ENCODE measurements at regions not wholly inside any gene's neighbourhood (a gene's known extent, or its start where the extent isn't known, plus 50 kb on each side); places are given as distances from the start of the nearest gene placed in this dataset.

DNA sequence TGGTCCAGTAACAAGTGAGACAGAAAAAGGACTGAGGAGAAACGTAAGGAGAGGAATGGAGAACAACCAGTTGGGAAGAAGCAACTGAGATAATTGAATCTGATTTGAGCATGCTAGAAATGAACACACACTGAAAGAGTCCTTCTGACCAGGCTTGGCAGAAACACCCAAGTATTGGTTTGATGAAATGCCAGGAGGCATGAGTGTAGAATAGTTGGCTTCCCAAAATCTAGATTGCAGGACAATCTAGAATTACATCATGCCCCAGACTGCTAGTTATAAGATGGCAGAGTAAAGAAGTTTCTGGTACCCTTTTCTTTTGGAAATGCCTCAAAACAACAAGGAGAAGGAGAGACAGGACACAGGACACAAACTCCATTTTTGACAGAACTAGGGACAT is 189.7 kb upstream of the STT3B start:
- DNase-seq (no peak), ATAC-seq (no peak)
- intact Hi-C loops (cut with DNase I): no loop called here

GRCh38 chr3:31345581-31345980 is 187.1 kb upstream of the STT3B start:
- ATAC-seq (no peak), DNase-seq (no peak)
- intact Hi-C loops (cut with DNase I): no loop called here

DNA sequence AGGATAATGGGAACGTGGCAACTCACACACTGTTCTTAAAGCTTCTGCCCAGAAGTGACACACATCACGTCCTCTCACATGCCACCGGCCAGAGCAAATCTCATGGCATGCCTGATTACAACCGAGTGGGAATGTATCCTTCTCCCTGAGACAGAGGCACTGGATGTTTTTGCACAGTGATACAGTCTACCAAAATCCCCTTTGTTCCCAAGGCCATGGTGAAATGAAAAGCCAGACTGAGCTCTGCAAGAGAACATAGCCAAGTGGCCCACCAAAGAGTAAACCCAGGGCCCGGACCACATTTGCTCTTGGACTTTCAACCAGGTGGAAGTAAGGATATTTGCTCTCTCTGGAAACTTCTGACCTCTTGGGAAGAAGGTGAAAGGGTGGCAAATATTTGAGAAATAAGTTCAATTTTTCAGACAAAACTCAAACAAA is 186.2 kb upstream of the STT3B start:
- no peak for ATAC-seq
- DNase-seq: no peak
- intact Hi-C loops (cut with DNase I): no loop called here

DNA sequence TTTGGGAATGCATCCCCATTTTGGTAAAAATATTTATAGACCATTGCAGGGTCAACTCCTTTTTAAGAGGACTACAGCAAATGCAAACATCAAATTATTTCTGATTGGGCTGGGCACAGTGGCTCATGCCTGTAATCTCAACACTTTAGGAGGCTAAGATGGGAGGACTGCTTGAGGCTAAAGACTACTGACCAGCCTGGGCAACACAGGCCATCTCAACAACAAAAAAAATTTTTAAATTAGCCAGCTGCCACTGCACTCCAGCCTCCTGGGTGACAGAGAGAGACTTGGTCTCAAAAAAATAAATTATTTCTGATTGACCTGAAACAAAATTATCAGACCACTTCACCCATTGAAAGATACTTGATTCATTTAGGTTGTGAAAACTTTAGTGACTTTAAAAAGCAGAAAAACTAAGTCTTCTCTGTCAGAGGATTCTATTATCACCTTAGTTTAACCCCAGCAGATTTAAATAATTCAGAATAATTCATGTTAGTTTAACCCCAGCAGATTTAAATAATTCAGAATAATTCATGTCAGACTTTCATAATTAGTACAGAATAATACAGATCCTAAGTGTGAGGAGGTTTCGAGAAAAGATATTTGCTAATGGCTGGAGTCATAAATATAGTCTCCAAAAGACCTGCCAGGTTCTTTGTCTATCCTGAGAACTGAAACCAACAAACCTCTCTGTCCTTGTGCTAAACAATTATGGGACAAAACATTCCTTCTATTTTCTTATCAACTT is 183.6 kb upstream of the STT3B start:
- intact Hi-C loops (cut with DNase I): no loop called here
- DNase-seq: no peak
- ATAC-seq: no peak

- no peak for ATAC-seq
- DNase-seq: no peak
- intact Hi-C loops (cut with DNase I): no loop called here
Observed at GRCh38 chr3:31350307-31350706, 182.4 kb upstream of the STT3B start.

GRCh38 chr3:31352331-31352730 is 180.4 kb upstream of the STT3B start:
- no peak for ATAC-seq
- intact Hi-C loops (cut with DNase I): no loop called here
- no peak for DNase-seq

GRCh38 chr3:31353166-31353565 is 179.6 kb upstream of the STT3B start:
- intact Hi-C loops (cut with DNase I): no loop called here
- DNase-seq (no peak), ATAC-seq (no peak)

DNA sequence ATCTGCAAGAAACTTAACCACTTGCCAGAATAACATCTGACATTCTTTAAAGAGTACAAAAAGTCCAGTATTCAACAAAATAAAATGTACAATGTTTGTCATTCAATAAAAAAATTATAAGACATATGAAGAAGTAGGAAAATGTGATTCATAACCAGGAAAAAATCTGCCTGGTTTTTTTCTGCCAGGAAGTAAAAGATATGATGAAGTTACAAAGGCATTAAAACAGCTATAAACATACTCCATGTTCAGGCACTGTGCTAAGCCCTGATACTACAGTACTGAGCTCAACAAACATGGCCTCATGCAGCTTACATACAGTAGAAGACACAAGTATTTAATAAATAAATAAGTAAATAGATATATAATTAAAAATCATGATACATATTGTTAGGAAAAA is 178.4 kb upstream of the STT3B start:
- ATAC-seq (no peak), DNase-seq (no peak)
- intact Hi-C loops (cut with DNase I): no loop called here

- intact Hi-C loops (cut with DNase I): no loop called here
- no peak for ATAC-seq
- no peak for DNase-seq
Observed at GRCh38 chr3:31355807-31356206, 176.9 kb upstream of the STT3B start.

- DNase-seq: peak; percentile 21
- ATAC-seq: peak in 1 of 2 donors; percentile 30
- intact Hi-C loops (cut with DNase I): no loop called here
Observed at GRCh38 chr3:31356941-31357340, 175.8 kb upstream of the STT3B start.

GRCh38 chr3:31357451-31357850 is 175.3 kb upstream of the STT3B start:
- ATAC-seq (no peak), DNase-seq (no peak)
- intact Hi-C loops (cut with DNase I): no loop called here

- DNase-seq (no peak), ATAC-seq (no peak)
- intact Hi-C loops (cut with DNase I): no loop called here
Observed at GRCh38 chr3:31358473-31359070, 174.2 kb upstream of the STT3B start.

DNA sequence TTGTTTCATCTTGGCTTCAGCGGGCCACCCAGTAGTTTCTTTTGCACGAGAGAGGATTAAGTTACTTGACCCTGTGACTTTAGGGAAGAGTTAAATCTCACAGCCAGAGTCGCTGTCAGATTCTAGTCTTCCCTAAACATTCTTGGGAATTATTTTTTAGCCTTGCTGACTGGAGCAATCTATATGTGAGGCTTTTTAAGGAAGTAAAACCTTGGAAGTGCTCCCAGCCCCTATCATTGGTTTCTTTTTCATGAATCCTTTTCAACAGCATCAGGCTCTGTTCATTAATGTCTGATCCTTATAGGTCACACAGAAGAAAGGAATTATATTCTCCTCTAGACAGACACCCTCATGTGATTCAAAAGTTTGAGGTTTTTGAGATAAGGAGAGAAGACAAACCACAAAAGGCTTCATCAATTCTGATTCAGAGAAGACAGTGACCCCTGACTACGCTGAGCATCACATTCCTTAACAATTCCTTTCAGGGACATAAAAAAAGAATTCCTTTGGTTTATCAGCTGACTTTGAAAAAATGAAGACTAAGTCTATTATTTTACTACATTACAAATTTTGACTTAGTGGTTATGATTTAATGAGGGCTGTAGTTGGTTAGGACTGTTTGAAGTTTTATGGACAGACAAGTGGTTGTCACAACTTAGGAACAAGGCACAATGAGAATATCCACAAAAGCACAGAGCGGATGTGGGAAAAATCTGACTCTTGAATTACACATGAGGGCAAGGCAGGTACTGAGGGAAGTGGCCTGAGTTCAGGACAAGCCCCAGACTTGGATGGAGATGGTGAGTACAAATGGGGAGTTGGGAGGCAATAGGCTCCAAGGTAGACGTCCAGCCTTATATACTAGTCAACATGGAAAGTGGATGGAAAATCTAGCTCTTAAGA is 171.1 kb upstream of the STT3B start:
- DNase-seq: no peak

GRCh38 chr3:31364188-31364587 is 168.5 kb upstream of the STT3B start:
- no peak for ATAC-seq

More for the DNA sequence above, 171.1 kb upstream of the STT3B start:
- ATAC-seq: no peak
- intact Hi-C loops (cut with DNase I): no loop called here

GRCh38 chr3:31364711-31365110 is 168.0 kb upstream of the STT3B start:
- no peak for DNase-seq
- intact Hi-C loops (cut with DNase I): no loop called here
- ATAC-seq: no peak

More at GRCh38 chr3:31364188-31364587, 168.5 kb upstream of the STT3B start:
- intact Hi-C loops (cut with DNase I): no loop called here
- DNase-seq: no peak

DNA sequence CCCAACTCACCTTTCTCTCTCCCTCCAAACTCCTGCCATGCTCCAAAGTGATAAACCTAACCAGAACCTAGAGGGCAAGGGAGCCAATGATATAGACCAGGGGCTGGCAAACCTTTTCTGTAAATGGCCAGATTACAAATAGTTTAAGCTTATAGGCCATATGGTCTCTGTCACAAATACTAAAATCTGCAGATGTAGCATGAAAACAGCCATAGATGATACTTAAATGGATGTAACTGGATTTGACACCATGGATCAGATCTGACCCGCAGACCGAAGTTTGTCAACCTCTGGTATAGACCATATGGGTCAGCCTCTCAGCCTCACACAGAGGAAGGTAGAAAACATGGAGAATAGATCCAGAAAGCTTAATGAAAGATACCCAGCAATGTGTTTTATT is 165.2 kb upstream of the STT3B start:
- no peak for DNase-seq
- ATAC-seq: no peak
- intact Hi-C loops (cut with DNase I): no loop called here

- no peak for DNase-seq
- peak in 1 of 2 donors; percentile 34 for ATAC-seq
- intact Hi-C loops (cut with DNase I): no loop called here
Observed at GRCh38 chr3:31369637-31370379, 162.9 kb upstream of the STT3B start.

DNA sequence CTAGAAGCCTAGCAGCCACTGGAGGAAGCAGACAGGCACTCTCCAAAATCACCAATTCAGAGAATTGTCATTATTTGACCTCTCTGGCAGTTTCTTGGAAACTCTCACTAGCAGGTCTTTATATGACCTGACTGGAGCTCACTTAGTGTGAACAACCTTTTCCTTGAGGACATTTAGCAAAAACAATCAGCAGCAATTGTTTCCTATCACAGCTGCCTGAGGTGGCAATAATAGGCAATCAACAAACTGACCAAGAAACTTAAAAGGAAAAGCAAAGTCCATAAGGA is 162.4 kb upstream of the STT3B start:
- ATAC-seq: no peak
- intact Hi-C loops (cut with DNase I): no loop called here

GRCh38 chr3:31370681-31371080 is 162.0 kb upstream of the STT3B start:
- DNase-seq (no peak), ATAC-seq (peak; percentile 27)
- intact Hi-C loops (cut with DNase I): no loop called here

More for the DNA sequence above, 162.4 kb upstream of the STT3B start:
- no peak for DNase-seq
